ENCODE measurements at regions not wholly inside any gene's neighbourhood (a gene's known extent, or its start where the extent isn't known, plus 50 kb on each side); places are given as distances from the start of the nearest gene placed in this dataset.

DNA sequence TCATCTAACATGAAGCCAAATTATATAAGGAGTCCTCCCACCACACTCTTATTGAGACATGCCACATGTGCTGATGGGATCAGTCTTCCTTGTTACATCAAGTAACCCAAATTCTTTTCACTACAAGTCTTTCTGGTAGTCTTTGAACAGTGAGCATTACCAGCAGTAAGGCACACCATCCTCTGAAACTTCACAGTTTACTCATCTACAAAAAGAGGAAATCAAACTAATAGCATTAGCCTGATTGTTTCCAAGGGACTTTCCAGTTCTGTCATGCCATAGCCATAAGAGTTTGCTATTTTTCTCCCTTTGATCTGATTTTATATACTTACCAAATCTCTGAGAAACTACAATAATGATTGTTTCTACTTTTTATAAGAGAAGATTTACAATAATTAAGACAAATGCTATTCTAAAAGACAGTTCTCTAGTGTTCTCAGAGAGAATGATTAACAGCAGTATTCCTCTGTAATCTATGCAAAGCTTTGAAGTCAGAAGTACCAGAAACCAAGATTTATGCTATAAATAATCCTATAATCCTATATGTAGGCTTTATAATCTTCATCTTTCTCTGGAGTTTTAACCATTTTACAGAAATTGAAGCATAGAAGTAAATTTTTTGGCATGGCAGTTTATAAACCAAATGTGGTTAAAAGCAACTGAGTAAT is 166.2 kb upstream of the ACO1 start:
- H3K9me3 ChIP-seq = no peaks in the 10 kb centered on the region

DNA sequence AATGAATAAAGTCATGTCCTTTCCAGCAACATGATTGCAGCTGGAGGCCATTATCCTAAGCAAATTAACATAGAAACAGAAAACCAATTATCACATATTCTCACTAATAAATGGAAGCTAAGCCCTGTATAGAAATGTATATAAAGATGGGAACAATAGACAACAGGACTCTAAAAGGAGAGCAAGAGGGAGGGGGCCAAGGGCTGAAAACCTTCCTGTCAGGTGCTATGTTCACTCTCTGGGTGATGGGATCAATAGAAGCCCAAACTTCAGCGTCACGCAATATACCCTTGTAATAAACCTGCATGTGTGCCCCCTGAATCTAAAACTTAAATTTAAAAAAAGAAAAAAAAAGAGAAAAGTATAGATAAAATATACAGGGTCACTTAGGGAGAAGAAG is 163.7 kb upstream of the ACO1 start:
- intact Hi-C loops (cut with DNase I) = no loop called here
- no peaks in the 10 kb centered on the region for H3K36me3 ChIP-seq
- no peak overlapping the region for H3K4me3 ChIP-seq
- no peaks in the 10 kb centered on the region for H3K9me3 ChIP-seq
- H3K27ac ChIP-seq = no peak overlapping the region
- 93% methylated on average over 2 of the region's 2 CpGs for WGBS (ENCODE audit: insufficient coverage, low coverage, low lambda C conversion rate, missing lambda C conversion rate)
- no peaks in the 10 kb centered on the region for H3K27me3 ChIP-seq
- H3K4me1 ChIP-seq = no peaks in the 10 kb centered on the region
- ATAC-seq (no peak), DNase-seq (no peak)
- TF ChIP-seq, protein P1, sequence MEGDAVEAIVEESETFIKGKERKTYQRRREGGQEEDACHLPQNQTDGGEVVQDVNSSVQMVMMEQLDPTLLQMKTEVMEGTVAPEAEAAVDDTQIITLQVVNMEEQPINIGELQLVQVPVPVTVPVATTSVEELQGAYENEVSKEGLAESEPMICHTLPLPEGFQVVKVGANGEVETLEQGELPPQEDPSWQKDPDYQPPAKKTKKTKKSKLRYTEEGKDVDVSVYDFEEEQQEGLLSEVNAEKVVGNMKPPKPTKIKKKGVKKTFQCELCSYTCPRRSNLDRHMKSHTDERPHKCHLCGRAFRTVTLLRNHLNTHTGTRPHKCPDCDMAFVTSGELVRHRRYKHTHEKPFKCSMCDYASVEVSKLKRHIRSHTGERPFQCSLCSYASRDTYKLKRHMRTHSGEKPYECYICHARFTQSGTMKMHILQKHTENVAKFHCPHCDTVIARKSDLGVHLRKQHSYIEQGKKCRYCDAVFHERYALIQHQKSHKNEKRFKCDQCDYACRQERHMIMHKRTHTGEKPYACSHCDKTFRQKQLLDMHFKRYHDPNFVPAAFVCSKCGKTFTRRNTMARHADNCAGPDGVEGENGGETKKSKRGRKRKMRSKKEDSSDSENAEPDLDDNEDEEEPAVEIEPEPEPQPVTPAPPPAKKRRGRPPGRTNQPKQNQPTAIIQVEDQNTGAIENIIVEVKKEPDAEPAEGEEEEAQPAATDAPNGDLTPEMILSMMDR (IDR thresholded peaks at IDR 0.05) = no peak
- TF ChIP-seq POLR2A (IDR thresholded peaks at IDR 0.05) = no peak

More for the DNA sequence above, 166.2 kb upstream of the ACO1 start:
- intact Hi-C loops (cut with DNase I) = no loop called here
- Histone ChIP-seq H3K36me3 (no peaks in the 10 kb centered on the region), H3K27me3 (no peaks in the 10 kb centered on the region), H3K4me1 (no peaks in the 10 kb centered on the region), H3K27ac (no peak overlapping the region), H3K4me3 (no peak overlapping the region)
- no peak for DNase-seq
- TF ChIP-seq, protein P1 (IDR thresholded peaks at IDR 0.05) = no peak
- no peak for TF ChIP-seq POLR2A (IDR thresholded peaks at IDR 0.05)
- no peak for ATAC-seq

DNA sequence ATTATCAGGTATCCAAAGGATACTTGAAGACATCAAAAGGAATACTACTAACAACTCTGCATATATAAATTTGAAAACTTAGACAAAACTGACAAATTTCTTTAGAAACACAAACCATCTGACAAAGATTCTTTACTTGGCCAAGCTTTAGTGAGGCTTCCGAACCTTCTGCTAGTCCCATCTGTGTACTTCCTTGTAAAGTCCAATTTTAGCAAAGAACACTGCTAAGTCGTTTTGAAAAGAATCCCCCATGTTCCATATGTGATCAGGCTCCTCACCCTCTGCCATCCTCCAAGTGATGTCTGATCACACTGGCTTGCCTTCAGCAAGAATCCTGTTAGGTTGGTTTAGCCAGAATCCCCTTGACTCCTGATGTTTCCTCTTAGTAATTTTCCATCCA is 150.0 kb upstream of the ACO1 start:
- DNase-seq (no peak), ATAC-seq (no peak)
- Histone ChIP-seq H3K27me3 (no peaks in the 10 kb centered on the region), H3K36me3 (no peaks in the 10 kb centered on the region), H3K9me3 (no peaks in the 10 kb centered on the region), H3K4me1 (no peaks in the 10 kb centered on the region), H3K27ac (no peak overlapping the region), H3K4me3 (no peak overlapping the region)
- TF ChIP-seq, protein P1 (IDR thresholded peaks at IDR 0.05) = no peak
- TF ChIP-seq POLR2A (IDR thresholded peaks at IDR 0.05) = no peak
- WGBS (ENCODE audit: insufficient coverage, low coverage, low lambda C conversion rate, missing lambda C conversion rate) = 40% methylated on average over 2 of the region's 2 CpGs
- intact Hi-C loops (cut with DNase I) = no loop called here

GRCh38 chr9:32247168-32247567 is 137.3 kb upstream of the ACO1 start:
- Histone ChIP-seq H3K4me1 (no peaks in the 10 kb centered on the region), H3K27me3 (no peaks in the 10 kb centered on the region), H3K9me3 (no peaks in the 10 kb centered on the region), H3K36me3 (no peaks in the 10 kb centered on the region), H3K4me3 (no peak overlapping the region), H3K27ac (no peak overlapping the region)
- DNase-seq (no peak), ATAC-seq (no peak)
- intact Hi-C loops (cut with DNase I) = no loop called here
- TF ChIP-seq, protein P1 (IDR thresholded peaks at IDR 0.05) = no peak
- TF ChIP-seq POLR2A (IDR thresholded peaks at IDR 0.05) = no peak
- 34% methylated on average over 3 of the region's 3 CpGs for WGBS (ENCODE audit: insufficient coverage, low coverage, low lambda C conversion rate, missing lambda C conversion rate)

Data from right lobe of liver (tissue), 6 donors.